ENCODE measurements at regions not wholly inside any gene's neighbourhood (a gene's known extent, or its start where the extent isn't known, plus 50 kb on each side); places are given as distances from the start of the nearest gene placed in this dataset.

GRCh38 chr2:71891719-71892422 is 255.8 kb downstream of the CYP26B1 start:
- peak; percentile 30 for DNase-seq (ENCODE audit: low spot score)

GRCh38 chr2:71891155-71891554 is 256.5 kb downstream of the CYP26B1 start:
- DNase-seq (ENCODE audit: low spot score), result no peak

GRCh38 chr2:71889759-71890684 is 257.6 kb downstream of the CYP26B1 start:
- no peak for DNase-seq (ENCODE audit: low spot score)

GRCh38 chr2:71888751-71889445 is 258.8 kb downstream of the CYP26B1 start:
- no peak for DNase-seq (ENCODE audit: low spot score)

- no peak for DNase-seq (ENCODE audit: low spot score)
These were observed 260.5 kb downstream of the CYP26B1 start for GRCh38 chr2:71887196-71887595.

- no peak for DNase-seq (ENCODE audit: low spot score)
These were observed 261.4 kb downstream of the CYP26B1 start for GRCh38 chr2:71886241-71886640.

GRCh38 chr2:71884303-71885042 is 263.2 kb downstream of the CYP26B1 start:
- peak; percentile 76 for DNase-seq (ENCODE audit: low spot score)

- peak; percentile 90 for DNase-seq (ENCODE audit: low spot score)
These were observed 264.7 kb downstream of the CYP26B1 start for GRCh38 chr2:71882949-71883472.

- no peak for DNase-seq (ENCODE audit: low spot score)
These were observed 265.3 kb downstream of the CYP26B1 start for GRCh38 chr2:71882236-71882946.

GRCh38 chr2:71880846-71881610 is 266.6 kb downstream of the CYP26B1 start:
- DNase-seq (ENCODE audit: low spot score), result peak; percentile 51

- DNase-seq (ENCODE audit: low spot score), result no peak
These were observed 267.4 kb downstream of the CYP26B1 start for GRCh38 chr2:71880287-71880686.

GRCh38 chr2:71879509-71880184 is 268.0 kb downstream of the CYP26B1 start:
- DNase-seq (ENCODE audit: low spot score), result peak; percentile 31

- DNase-seq (ENCODE audit: low spot score), result no peak
These were observed 268.8 kb downstream of the CYP26B1 start for GRCh38 chr2:71878626-71879508.

GRCh38 chr2:71877636-71878035 is 270.0 kb downstream of the CYP26B1 start:
- DNase-seq (ENCODE audit: low spot score), result no peak

GRCh38 chr2:71876542-71877451 is 270.9 kb downstream of the CYP26B1 start:
- DNase-seq (ENCODE audit: low spot score), result peak; percentile 30

- no peak for DNase-seq (ENCODE audit: low spot score)
These were observed 275.1 kb downstream of the CYP26B1 start for GRCh38 chr2:71872466-71873051.

- DNase-seq (ENCODE audit: low spot score), result no peak
These were observed 282.2 kb downstream of the CYP26B1 start for GRCh38 chr2:71865391-71865965.

All from hematopoietic multipotent progenitor cell treated with erythropoietin and hydrocortisone succinate and interleukin-3 and kit ligand, for 17 days (in vitro differentiated cells).